Thoracic aorta (tissue), 2 donors: ENCODE measurements at regions not wholly inside any gene's neighbourhood (a gene's known extent, or its start where the extent isn't known, plus 50 kb on each side); places are given as distances from the start of the nearest gene placed in this dataset.

Experiments
- ATAC-seq: fragments of 150-250 bp; one replicate; pipeline ENCODE4 v1.8.0; 2017; ENCODE audit warnings: low read depth; ENCODE audit not compliant: insufficient number of reproducible peaks, low FRiP score
- DNase-seq: peaks from one replicate; pipeline ENCODE4 v3.0.0-alpha.2; 2020; ENCODE audit warnings: low spot score
- H3K27ac ChIP-seq, 2 donors: fragments of 200-600 bp; sonication (generic); 1 replicate in 1 of 2; 2 replicates in 1 of 2; pipeline ENCODE4 v1.5.1; 2016; ENCODE audit warnings: mild to moderate bottlenecking in 2 of 2, moderate library complexity in 2 of 2
- H3K27me3 ChIP-seq: fragments of 200-600 bp; sonication (generic); replicated peaks from 2 replicates; pipeline ENCODE4 v1.6.0; 2016; ENCODE audit warnings: mild to moderate bottlenecking; ENCODE audit not compliant: insufficient read depth
- H3K36me3 ChIP-seq: fragments of 200-600 bp; sonication (generic); one replicate; pipeline ENCODE4 v1.5.1; 2016
- H3K4me1 ChIP-seq, 2 donors: fragments of 200-600 bp; sonication (generic); 1 replicate in 1 of 2; 2 replicates in 1 of 2; pipeline versions ENCODE4 v1.5.1 to v1.6.0; 2016; ENCODE audit warnings: low read depth in 2 of 2, mild to moderate bottlenecking in 1 of 2; ENCODE audit not compliant: control insufficient read depth in 1 of 2
- H3K4me3 ChIP-seq: fragments of 200-600 bp; sonication (generic); 2 replicates; pipeline ENCODE4 v1.5.1; 2016; ENCODE audit warnings: mild to moderate bottlenecking
- H3K9me3 ChIP-seq: fragments of 200-600 bp; sonication (generic); 2 replicates; pipeline ENCODE4 v1.5.1; 2016
- CTCF ChIP-seq: fragments of 200-600 bp; sonication (generic); IDR thresholded peaks from one replicate; pipeline ENCODE4 v1.5.1; 2019; ENCODE audit warnings: antibody characterized with exemption

- Histone ChIP-seq H3K9me3 (no peaks in the 10 kb centered on the region), H3K27ac (no peak overlapping the region), H3K4me3 (no peak overlapping the region), H3K4me1 (peaks cover 0 to 7% of the 10 kb centered on the region in 2 donors), H3K36me3 (no peaks in the 10 kb centered on the region), H3K27me3 (no peaks in the 10 kb centered on the region)
- ATAC-seq (no peak), DNase-seq (no peak)
- no peak for TF ChIP-seq CTCF
Measured at GRCh38 chr10:36638462-36639155, 486.8 kb upstream of the ANKRD30A start.

- H3K4me1 ChIP-seq, result peaks cover 0 to 7% of the 10 kb centered on the region in 2 donors
- no peaks in the 10 kb centered on the region for H3K36me3 ChIP-seq
- no peaks in the 10 kb centered on the region for H3K9me3 ChIP-seq
- no peak overlapping the region for H3K27ac ChIP-seq
- ATAC-seq (no peak), DNase-seq (no peak)
- no peak overlapping the region for H3K4me3 ChIP-seq
- no peaks in the 10 kb centered on the region for H3K27me3 ChIP-seq
- TF ChIP-seq CTCF, result no peak
Measured at GRCh38 chr10:36636879-36637278, 488.5 kb upstream of the ANKRD30A start.

GRCh38 chr10:36636285-36636839 lies 489.0 kb upstream of the ANKRD30A start:
- Histone ChIP-seq H3K27me3 (no peaks in the 10 kb centered on the region), H3K27ac (no peak overlapping the region), H3K4me3 (no peak overlapping the region), H3K4me1 (peaks cover 0 to 7% of the 10 kb centered on the region in 2 donors), H3K9me3 (no peaks in the 10 kb centered on the region), H3K36me3 (no peaks in the 10 kb centered on the region)
- DNase-seq, result no peak
- no peak for TF ChIP-seq CTCF
- ATAC-seq, result no peak

- ATAC-seq (no peak), DNase-seq (no peak)
- no peaks in the 10 kb centered on the region for H3K9me3 ChIP-seq
- TF ChIP-seq CTCF, result no peak
- H3K4me3 ChIP-seq, result no peak overlapping the region
- no peaks in the 10 kb centered on the region for H3K27me3 ChIP-seq
- H3K4me1 ChIP-seq, result peaks cover 0 to 7% of the 10 kb centered on the region in 2 donors
- H3K27ac ChIP-seq, result no peak overlapping the region
- no peaks in the 10 kb centered on the region for H3K36me3 ChIP-seq
Measured at GRCh38 chr10:36634916-36635315, 490.5 kb upstream of the ANKRD30A start.

- H3K27ac ChIP-seq, result no peak overlapping the region
- no peak overlapping the region for H3K4me3 ChIP-seq
- TF ChIP-seq CTCF, result no peak
- no peaks in the 10 kb centered on the region for H3K9me3 ChIP-seq
- H3K36me3 ChIP-seq, result no peaks in the 10 kb centered on the region
- DNase-seq, result no peak
- ATAC-seq, result no peak
- H3K27me3 ChIP-seq, result no peaks in the 10 kb centered on the region
- H3K4me1 ChIP-seq, result peaks cover 0 to 7% of the 10 kb centered on the region in 2 donors
Measured at GRCh38 chr10:36630267-36630666, 495.1 kb upstream of the ANKRD30A start.
